ENCODE measurements at regions not wholly inside any gene's neighbourhood (a gene's known extent, or its start where the extent isn't known, plus 50 kb on each side); places are given as distances from the start of the nearest gene placed in this dataset.

- Mint-ChIP-seq H3K4me1 (ENCODE audit: low read depth) (peaks cover 9% of the 10 kb centered on the region), H3K27ac (no peak overlapping the region), H3K9me3 (ENCODE audit: low read depth) (no peaks in the 10 kb centered on the region), H3K4me3 (ENCODE audit: low read depth) (no peak overlapping the region), H3K36me3 (ENCODE audit: insufficient read depth) (no peaks in the 10 kb centered on the region), H3K27me3 (no peaks in the 10 kb centered on the region)
- DNase-seq (ENCODE audit: low spot score, unreplicated experiment) = no peak
- no peak for TF ChIP-seq CTCF (IDR thresholded peaks at IDR 0.05; ENCODE audit: unreplicated experiment)
Measured at GRCh38 chr4:149885896-149886295, 70.3 kb upstream of the IQCM start.

DNA sequence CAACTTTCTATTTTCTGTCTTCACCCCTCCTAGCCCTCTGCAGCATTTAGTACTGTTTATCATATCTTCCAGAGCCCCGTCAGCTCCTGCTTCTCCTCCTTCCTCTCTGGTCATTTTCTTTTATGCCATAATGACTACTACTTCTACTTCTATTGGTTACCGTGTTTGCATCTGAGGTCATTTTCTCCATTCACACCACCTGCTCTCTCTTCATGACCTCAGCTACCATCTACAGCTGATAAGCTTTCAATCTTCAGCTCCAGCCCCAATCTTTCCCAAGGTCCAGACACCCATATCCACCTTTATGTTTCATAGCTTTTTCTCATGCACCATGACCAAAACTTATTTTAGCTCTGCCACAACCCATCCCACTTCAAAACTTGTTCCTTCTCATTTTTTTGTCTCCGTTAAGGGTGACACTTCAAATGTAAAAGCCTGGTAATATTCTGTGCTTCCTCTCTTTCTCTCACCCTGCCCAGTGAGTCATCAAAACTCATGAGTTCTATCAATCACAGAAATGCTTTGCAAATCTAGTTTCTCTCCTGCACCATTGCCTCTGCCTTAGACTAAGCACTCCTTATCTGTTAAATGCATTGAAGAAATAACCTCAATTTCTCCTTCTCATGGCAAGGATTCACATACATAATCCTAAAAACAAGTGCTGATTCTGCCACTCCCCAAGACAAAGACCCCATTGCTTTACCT is 71.3 kb upstream of the IQCM start:
- no peak overlapping the region for H3K4me3 Mint-ChIP-seq (ENCODE audit: low read depth)
- no peak overlapping the region for H3K27ac Mint-ChIP-seq
- H3K27me3 Mint-ChIP-seq = no peaks in the 10 kb centered on the region
- H3K9me3 Mint-ChIP-seq (ENCODE audit: low read depth) = no peaks in the 10 kb centered on the region
- TF ChIP-seq CTCF (IDR thresholded peaks at IDR 0.05; ENCODE audit: unreplicated experiment) = no peak
- peaks cover 9% of the 10 kb centered on the region for H3K4me1 Mint-ChIP-seq (ENCODE audit: low read depth)
- no peak for DNase-seq (ENCODE audit: low spot score, unreplicated experiment)
- no peaks in the 10 kb centered on the region for H3K36me3 Mint-ChIP-seq (ENCODE audit: insufficient read depth)

GRCh38 chr4:149889991-149890390 is 74.3 kb upstream of the IQCM start:
- no peak overlapping the region for H3K4me3 Mint-ChIP-seq (ENCODE audit: low read depth)
- H3K9me3 Mint-ChIP-seq (ENCODE audit: low read depth) = no peaks in the 10 kb centered on the region
- no peak for DNase-seq (ENCODE audit: low spot score, unreplicated experiment)
- no peak for TF ChIP-seq CTCF (IDR thresholded peaks at IDR 0.05; ENCODE audit: unreplicated experiment)
- no peaks in the 10 kb centered on the region for H3K27me3 Mint-ChIP-seq
- H3K36me3 Mint-ChIP-seq (ENCODE audit: insufficient read depth) = no peaks in the 10 kb centered on the region
- peaks cover 4% of the 10 kb centered on the region for H3K4me1 Mint-ChIP-seq (ENCODE audit: low read depth)
- no peak overlapping the region for H3K27ac Mint-ChIP-seq

DNA sequence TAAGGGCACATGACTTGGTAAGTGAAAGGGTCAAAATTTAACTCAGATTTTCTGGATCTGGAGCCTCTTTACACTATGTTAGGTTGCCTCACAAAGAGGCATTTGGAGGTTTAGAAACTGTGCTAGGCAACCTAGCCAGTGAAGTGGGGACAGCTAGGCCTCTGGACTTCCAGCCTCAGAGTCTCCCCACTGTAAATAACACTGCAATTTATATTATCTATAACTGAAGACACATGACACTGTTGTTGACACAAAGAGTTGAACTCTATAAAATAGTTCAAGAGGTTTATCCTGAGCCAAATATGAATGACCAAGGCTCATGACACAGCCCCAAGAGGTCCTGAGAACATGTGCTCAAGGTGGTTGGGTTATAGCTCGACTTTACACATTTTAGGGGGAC is 74.9 kb upstream of the IQCM start:
- Mint-ChIP-seq H3K4me1 (ENCODE audit: low read depth) (no peaks in the 10 kb centered on the region), H3K9me3 (ENCODE audit: low read depth) (no peaks in the 10 kb centered on the region), H3K27ac (no peak overlapping the region), H3K4me3 (ENCODE audit: low read depth) (no peak overlapping the region), H3K27me3 (no peaks in the 10 kb centered on the region), H3K36me3 (ENCODE audit: insufficient read depth) (no peaks in the 10 kb centered on the region)
- DNase-seq (ENCODE audit: low spot score, unreplicated experiment) = no peak
- no peak for TF ChIP-seq CTCF (IDR thresholded peaks at IDR 0.05; ENCODE audit: unreplicated experiment)

GRCh38 chr4:149891426-149891825 is 75.8 kb upstream of the IQCM start:
- Mint-ChIP-seq H3K4me1 (ENCODE audit: low read depth) (no peaks in the 10 kb centered on the region), H3K27me3 (no peaks in the 10 kb centered on the region), H3K9me3 (ENCODE audit: low read depth) (no peaks in the 10 kb centered on the region), H3K4me3 (ENCODE audit: low read depth) (no peak overlapping the region), H3K27ac (no peak overlapping the region), H3K36me3 (ENCODE audit: insufficient read depth) (no peaks in the 10 kb centered on the region)
- no peak for TF ChIP-seq CTCF (IDR thresholded peaks at IDR 0.05; ENCODE audit: unreplicated experiment)
- DNase-seq (ENCODE audit: low spot score, unreplicated experiment) = no peak
